GM12892 (cell line): ENCODE measurements at regions not wholly inside any gene's neighbourhood (a gene's known extent, or its start where the extent isn't known, plus 50 kb on each side); places are given as distances from the start of the nearest gene placed in this dataset.
A peak's percentile ranks its signal among the peaks of the same experiment; 100 is the strongest.

ENCODE experiments used
- DNase-seq: peaks from one replicate; pipeline ENCODE4 v3.0.0; 2011; ENCODE audit not compliant: insufficient read length
- FAIRE-seq: peaks from 2 replicates; lab custom pipeline; 2011; peaks lifted over from hg19 to GRCh38; lab: Jason Lieb, UNC
- POLR2A ChIP-seq: IDR thresholded peaks from 2 replicates; pipeline ENCODE4 v1.6.1; 2011; ENCODE audit warnings: low read depth, low read length, control low read depth
- POLR2AphosphoS5 ChIP-seq: IDR thresholded peaks from 2 replicates; pipeline ENCODE4 v1.6.1; 2011; ENCODE audit warnings: low read depth, low read length, control low read depth
- TAF1 ChIP-seq: IDR thresholded peaks from 2 replicates; pipeline ENCODE4 v1.6.1; 2011; ENCODE audit warnings: low read depth, mild to moderate bottlenecking, control low read depth, low read length, borderline replicate concordance

DNA sequence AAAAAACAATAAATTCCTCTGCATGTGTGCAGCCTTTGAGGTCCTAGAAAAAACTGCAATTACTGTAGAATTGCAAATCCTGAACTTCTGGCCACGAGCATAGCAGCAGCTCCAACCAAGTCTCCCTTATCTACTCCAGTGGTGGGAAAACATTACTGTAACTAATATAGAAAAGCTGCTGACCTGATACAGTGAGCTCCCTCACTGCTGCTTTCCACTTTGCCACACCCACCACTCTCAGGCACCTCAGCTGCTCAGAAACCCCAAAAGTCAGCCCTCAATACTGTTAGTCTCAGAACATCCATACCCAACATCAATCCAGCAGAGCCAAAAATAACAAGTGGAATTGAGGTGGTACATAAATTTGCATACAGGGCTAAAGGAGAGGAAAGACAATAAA is 192.5 kb downstream of the POU4F1 start:
- FAIRE-seq (no peak), DNase-seq (no peak)
- TF ChIP-seq POLR2AphosphoS5 (no peak), TAF1 (no peak), POLR2A (no peak)

DNA sequence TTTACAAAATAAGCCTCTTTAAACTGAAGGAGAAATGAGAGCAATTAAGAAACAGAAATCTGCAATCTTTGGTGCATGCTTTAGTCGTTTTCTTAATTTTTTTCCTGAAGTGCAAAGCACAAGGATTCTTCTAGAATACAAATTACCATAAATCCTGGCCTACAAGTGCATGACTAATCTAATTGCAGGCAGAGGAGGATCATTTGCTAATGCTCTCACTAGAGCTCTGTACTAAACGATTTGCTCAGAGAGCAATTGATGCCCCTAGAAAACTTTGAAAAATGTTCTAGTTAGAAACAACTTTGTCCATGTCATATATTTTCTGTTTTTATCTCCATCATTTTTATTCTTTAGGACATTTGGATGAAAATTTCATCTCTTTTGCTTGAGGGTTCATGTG is 193.2 kb downstream of the POU4F1 start:
- no peak for FAIRE-seq
- TF ChIP-seq POLR2AphosphoS5 = no peak
- TF ChIP-seq POLR2A = no peak
- no peak for TF ChIP-seq TAF1
- DNase-seq = no peak

DNA sequence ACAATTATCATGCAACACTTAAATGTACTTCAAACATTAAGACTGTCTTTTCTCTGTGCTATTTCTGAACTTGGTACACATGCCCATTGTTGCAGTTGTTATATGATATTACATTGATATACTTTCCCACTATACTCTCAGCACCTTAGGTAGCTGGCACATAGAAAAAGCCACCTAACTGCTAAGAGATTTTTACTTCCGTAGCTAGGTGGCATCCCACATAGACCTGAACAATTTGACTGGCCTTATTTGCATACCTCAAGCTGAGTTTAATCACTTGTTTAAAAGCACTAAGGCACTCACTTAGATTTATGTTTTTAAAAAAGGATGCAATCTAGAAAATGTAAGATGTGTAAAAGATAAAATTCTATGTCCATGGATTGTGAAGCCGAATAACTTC is 194.2 kb downstream of the POU4F1 start:
- DNase-seq (no peak), FAIRE-seq (no peak)
- TF ChIP-seq POLR2AphosphoS5 (no peak), POLR2A (no peak), TAF1 (no peak)

DNA sequence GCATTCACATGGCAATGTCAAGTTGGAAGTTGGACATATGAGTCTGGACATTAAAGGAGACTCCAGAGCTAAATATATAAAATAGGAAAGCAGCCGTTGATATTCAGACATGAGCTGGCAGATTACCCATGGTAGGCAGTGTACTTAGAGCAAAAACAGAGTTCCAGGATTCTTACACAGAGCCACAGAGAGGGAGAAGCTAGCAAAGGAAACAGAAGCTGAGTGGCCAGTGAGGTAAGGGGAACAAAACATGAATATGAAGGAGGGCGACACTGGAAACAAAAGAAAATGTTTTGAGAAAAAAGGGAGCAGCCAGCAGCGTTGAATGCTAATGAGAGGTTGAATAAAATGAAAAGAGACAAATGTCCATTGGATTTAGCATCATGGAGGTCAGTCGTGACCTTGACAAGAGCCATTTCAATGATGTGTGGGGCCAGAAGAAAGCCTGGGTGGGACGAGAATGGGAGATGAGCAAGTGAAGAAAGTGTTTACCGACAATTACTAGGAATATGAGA is 198.4 kb downstream of the POU4F1 start:
- FAIRE-seq (no peak), DNase-seq (no peak)
- TF ChIP-seq POLR2A = no peak
- no peak for TF ChIP-seq POLR2AphosphoS5
- TF ChIP-seq TAF1 = no peak

DNA sequence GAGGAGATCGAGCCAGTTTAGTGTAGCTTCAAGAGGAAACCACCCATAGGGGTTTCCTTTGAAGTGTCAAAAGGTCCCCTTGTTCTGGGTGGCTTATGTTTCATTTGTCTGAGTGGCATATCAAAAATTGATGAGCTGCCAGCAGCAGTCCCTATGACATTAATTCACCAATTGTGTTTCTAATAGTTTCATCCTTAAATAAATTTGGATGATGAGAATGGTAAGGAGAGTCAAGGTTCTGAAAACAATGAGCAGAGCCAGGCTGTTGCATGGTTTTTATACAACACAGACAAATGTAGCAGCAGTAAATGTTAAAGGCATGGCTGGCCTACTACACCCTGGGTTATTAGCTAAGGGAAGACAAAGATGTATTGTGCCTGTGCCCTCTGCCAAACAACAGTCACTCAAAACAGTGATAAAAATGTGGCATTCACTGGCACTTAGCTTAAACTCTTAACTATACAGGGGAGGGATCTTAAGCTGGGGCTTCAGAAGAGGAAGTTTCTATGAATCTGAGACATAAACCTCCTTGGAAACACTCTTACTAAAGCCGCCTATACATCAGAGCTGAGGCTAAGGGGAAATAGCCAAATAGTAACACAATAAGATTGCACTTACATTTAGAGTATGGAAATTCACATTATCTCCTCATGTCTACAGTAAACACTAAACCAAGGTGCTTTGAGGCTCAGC is 200.5 kb downstream of the POU4F1 start:
- DNase-seq (no peak), FAIRE-seq (no peak)
- TF ChIP-seq POLR2A = no peak
- no peak for TF ChIP-seq TAF1
- TF ChIP-seq POLR2AphosphoS5 = no peak

DNA sequence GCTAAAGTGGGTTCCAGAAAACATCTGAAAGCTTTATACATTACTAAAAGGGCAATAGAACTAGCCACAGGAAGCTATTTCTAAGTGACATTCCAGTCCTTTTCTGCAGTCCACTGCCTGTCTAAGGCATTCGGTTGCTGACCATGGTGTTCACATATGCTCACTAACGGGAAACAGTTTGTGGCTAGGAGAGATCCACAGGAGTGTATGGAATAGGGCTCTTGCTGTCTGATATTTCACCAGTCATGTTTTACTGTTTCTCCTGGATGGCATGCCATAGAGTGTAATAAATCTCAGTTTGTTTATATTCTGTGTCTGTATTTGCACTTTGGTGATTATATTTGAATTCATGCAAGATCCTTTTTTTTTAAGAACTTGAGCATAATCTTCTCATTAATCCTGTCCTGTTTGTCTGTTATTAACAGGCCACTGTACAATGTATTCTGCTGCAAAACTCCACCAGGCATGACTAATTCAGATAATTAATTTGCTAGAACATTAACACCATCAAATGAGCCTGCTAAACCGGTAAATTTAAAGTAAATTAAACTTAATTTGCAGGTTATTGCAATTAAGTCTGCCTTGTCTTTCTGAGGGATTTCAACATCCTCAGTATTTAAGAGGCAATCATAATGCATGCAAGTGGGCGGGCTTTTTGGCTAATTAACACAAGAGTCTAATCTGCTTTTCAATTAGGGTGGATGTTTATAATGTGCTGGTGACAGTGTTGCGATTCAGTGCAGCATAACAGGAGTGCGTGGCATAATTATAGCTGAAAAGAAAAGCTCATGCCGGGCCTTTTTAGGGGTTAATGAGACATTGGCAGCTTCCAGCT is 201.3 kb downstream of the POU4F1 start:
- no peak for DNase-seq
- FAIRE-seq = no peak

DNA sequence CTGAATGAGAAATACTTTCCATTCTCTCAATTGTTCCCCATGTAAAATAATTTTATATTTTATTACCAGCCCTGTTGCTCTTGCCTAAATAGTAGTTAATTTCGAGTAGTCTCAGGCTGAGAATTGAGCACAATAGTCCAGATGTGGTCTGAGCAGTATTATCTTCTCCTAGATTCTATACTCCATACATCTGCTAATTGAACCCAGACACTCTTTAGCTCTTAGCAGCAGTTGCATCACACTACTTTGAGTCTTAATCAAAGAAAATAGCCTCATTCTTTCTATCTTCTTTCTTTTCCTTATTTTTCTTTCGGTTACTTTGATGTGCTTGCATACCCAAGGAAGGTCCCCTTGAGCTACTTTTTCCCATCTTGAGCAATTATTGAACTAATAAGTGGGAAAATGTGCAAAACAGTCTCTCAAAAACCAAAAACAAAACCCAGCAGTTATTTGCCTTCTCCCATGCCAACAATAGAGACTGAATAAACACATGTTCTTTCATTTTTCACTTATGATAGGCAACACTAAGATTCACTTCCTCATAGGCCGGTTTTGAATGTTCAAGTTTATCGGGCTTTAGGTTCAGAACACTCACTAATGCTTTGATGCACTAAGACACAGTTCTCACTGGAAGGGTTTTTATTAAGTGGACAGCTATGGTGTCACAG is 204.5 kb downstream of the POU4F1 start:
- FAIRE-seq (peak; percentile 90), DNase-seq (peak; percentile 5)
- no peak for TF ChIP-seq TAF1
- TF ChIP-seq POLR2AphosphoS5 = no peak
- no peak for TF ChIP-seq POLR2A

More for the DNA sequence above, 201.3 kb downstream of the POU4F1 start:
- TF ChIP-seq POLR2AphosphoS5 = no peak
- TF ChIP-seq TAF1 = no peak
- TF ChIP-seq POLR2A = no peak

DNA sequence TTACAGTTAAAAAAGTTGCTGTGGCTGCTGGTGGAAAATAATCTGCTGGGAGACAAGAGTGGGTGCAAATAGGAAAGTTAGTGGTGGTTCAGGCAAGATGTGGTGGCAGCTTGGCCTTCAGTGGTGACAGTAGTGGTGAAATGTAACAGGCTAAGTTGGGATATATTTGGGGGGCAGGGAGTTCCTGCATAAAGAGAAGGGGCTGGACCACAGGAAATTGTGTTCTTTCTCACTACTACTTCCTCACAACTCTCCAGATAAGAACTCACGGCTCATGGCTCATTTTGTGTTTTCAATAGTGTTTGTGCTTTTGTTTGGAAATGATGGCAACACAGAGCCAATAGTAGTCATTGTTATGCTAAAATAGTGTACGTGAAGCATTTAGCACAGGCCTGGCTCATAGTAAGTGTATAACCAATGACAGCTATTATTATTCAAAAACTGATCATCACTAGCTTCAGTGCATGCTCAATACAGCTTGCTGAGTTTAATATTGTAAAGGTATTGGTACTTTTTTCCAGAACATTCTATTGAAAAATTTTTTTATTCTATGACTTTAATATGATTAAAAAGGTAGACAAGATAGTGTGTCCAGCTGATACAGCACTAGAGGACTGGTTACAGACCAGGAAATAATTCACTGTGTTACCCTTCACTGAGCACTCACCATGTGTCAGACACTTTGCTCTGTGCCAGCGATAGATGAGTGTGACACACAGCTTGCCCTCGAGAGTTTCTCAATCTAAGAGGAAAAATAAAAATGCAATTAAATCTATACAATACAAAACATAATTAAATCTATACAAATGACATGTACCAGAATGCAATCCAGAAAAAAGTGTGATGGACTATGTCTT is 209.8 kb downstream of the POU4F1 start:
- no peak for DNase-seq
- FAIRE-seq = peak; percentile 53
- TF ChIP-seq TAF1 (no peak), POLR2AphosphoS5 (no peak), POLR2A (no peak)

DNA sequence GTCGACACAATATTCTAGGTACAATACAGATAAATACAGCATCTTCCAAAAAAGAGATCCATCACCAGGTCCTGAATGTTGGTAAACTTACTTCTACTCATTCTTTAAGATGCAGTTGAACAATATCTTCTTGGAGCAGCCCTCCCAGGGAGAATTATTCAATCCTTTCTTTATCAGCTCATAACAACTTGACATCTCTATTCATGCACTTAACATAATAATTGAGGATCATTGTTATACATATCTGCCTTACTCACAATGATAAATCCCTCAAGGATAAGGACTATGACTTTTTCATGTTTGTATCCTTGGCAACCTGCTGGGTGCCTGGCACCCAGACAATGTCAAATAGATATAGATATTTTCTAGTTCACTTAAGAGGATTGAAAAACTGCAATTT is 219.5 kb downstream of the POU4F1 start:
- DNase-seq (no peak), FAIRE-seq (no peak)
- TF ChIP-seq POLR2A (no peak), POLR2AphosphoS5 (no peak), TAF1 (no peak)

DNA sequence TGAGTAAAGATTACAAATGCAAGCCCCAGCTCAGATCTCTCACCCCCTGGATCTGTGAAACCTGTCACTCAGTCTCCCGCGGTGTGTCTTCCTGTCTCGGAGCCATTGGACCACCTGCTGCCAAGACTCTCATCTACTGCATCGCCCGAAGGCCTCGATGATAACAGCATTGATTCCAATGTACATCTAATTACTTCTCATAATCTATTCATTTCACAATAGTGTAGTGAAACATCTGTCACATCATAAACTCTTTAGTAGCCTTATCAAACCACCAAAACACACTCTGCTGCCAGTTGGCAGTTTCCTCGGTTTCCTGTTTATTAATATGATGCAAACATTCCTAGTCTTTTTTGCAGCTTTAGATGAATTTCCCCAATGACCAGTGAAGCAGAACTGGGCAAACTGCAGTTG is 220.3 kb downstream of the POU4F1 start:
- DNase-seq (no peak), FAIRE-seq (no peak)
- no peak for TF ChIP-seq POLR2A
- TF ChIP-seq TAF1 = no peak
- no peak for TF ChIP-seq POLR2AphosphoS5
